NCI-H2196 (cell line): ENCODE measurements at regions not wholly inside any gene's neighbourhood (a gene's known extent, or its start where the extent isn't known, plus 50 kb on each side); places are given as distances from the start of the nearest gene placed in this dataset.

Source experiments
- DNase-seq: peaks from one replicate; lab custom pipeline; 2025; ENCODE audit not compliant: unreplicated experiment; lab: John Stamatoyannopoulos, UW

DNA sequence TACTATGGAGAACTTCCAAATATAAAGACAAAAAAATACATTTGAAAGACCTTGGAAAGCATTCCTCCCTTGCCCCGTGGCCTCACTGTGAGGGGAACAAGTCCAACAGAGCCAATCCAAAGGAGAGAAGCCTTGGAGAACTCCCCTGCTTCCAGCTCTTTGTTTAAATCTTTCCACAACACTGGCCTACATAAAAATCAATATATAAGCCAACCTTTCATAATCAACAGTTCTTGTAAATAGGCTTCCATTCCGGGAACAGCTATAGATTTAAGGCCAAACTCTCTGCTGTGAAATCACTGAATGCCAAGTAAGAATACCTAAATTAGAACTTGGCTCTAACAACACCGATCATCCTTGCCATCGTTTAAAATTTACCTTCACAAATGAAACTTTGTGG lies 242.1 kb downstream of the HACE1 start:
- DNase-seq, result no peak

DNA sequence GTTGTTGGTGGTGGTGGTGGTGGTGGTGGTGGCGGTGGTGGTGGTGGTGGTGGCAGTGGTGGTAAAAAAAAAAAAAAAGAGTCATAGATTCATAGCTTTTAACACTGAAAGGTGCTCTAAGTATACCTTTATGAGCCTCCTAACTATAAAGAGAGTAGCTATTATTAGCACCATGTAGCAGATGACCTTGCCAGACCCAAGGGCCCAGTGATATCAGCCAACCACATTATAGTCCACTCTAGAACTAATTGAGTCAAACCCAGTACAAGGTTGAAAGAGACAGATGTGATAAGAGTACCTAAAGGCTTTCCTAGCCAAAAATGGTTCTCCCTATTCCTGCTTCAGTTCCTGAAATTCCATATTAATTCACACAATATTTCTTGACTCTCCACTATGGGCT lies 245.3 kb downstream of the HACE1 start:
- DNase-seq, result no peak

- no peak for DNase-seq
These were observed 246.2 kb downstream of the HACE1 start for GRCh38 chr6:104613416-104614001.

DNA sequence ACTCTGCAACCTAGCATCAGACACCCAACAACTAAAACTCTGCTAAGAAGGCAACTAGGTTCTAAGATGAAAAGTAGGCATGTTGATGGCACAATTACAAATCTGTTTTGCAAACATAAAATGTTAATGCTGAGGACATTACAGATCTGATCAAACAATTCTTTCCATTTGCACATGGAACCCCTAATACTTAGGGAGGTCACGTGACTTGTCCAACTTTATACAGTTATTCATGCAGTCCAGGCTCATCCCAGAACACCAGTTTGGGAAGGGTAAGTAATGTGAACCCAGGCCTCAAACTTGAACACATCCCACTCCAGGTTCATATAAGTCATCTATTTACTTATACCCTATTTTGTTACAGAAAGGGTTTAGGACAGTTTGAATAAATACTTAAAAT lies 247.2 kb downstream of the HACE1 start:
- DNase-seq, result no peak

DNA sequence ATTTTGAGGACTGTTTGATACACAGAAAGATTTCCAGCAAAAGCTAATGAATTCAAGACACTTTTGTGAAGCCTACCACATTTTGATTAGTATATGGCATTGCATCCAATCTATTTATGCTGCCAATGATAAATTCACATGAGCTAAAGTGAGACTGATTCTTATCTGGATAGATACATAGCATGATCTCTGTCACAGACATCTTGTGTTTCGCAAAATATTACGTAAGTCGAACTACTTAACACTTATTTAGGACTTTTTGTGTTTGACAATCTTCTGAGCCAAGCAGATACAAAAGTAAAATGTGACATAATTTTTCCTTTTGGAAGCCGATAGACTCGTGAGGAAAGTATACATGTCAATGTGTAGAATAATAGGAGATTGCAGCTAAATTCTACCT lies 251.6 kb downstream of the HACE1 start:
- no peak for DNase-seq

- no peak for DNase-seq
These were observed 252.2 kb downstream of the HACE1 start for GRCh38 chr6:104607501-104607900.

DNA sequence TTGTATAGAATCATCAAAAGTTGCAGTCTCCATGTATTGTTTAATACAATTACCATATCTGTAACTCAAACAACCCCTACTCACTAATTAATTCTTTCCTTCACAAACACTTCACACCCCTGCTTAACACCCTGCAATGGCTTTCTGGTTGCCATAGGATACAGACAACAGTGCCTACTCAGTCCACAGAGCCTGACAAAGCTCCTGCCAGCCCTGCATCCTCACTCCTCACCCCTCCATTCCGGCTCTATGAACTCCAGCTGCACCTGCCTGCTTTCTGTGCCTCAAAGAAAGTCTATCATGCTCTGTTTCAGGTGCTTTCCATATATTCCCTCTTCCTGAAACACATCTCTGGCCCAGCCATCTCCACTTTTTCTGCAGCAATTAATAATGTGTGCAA lies 253.4 kb downstream of the HACE1 start:
- no peak for DNase-seq

GRCh38 chr6:104604685-104605084 lies 255.0 kb downstream of the HACE1 start:
- DNase-seq, result no peak

DNA sequence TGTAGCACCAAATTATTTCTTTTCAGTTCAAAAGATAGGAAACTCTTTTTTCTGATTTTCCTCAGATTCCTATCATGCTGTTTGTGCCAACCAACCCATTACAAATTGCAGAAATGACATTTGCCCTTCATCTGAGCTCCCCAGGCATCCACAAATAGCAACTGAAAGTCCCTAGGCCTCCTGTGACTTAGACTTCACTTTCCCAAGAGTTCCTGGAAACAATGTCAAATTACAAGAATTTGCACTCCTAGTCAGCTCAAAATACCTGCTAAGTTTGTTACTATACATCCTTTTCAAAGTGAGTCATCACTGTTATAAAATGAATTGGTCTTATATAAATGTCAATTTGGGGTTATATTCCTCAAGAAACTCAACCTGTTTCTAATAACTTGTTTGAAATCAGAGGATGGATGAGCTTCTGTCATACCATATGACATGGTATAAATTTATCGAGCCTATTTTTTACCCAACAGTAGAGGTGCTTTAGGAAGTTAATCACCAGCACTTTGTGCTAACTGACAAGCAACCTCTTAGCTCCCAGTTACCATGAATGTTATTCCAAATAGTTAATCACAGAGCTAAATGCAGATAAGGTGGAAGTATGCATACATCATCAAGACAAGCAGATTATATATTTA lies 256.5 kb downstream of the HACE1 start:
- DNase-seq, result no peak

DNA sequence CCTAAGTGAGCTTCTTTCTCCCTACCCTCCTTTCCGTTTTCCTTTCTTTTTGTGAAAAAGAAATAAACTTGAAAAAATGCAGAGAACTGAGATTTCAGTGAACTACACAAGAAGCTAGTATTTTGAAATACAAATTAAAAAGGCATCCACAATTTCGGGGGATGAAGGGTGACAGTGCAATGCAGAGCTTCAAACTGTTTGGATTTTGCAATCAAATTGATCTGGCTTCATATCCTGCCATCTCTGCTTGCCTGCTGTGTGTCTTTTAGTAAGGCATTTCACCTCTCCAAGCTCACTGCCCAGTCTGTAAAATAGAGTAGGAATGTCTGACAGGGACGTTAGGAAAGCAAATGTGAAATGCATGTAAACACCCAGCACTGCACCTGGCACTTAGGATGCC lies 258.0 kb downstream of the HACE1 start:
- DNase-seq, result no peak

DNA sequence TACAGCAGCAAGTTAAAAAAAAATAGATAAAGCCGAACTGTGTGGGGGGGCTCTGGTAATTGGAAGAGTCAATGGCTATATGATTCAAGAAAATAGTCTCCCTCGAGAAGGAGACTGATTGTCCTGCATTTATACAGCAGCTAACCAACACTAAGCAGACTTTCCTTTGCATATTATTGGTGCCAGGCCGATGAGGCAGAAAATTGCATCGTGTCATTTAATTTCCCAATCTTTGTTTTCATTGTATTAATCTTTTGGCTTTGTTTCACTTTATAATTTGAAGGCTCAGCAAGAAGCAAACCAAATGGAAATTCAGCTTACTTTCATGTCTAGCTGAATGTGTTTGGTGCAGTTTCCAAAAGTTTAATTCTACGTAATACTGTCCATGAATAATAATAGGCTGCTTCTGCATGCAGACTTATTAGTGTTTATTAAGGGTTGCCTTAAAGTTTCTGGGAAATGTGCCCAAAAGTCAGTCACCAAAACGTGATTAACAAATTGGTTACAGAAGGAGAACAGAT lies 258.5 kb downstream of the HACE1 start:
- no peak for DNase-seq

DNA sequence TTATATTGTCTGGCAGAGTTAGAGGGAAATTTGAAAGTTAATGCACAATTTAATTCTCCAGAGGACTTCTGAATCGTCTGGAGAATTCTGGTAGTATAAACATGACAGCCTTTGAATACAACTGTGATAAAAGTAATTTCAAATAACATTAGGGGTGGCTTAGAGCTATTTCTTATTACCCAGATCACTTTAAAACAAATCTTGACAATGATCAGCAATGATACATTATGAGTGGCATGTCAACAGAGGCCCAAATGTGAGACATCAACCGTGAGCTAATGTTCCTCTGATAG lies 259.1 kb downstream of the HACE1 start:
- DNase-seq, result no peak

DNA sequence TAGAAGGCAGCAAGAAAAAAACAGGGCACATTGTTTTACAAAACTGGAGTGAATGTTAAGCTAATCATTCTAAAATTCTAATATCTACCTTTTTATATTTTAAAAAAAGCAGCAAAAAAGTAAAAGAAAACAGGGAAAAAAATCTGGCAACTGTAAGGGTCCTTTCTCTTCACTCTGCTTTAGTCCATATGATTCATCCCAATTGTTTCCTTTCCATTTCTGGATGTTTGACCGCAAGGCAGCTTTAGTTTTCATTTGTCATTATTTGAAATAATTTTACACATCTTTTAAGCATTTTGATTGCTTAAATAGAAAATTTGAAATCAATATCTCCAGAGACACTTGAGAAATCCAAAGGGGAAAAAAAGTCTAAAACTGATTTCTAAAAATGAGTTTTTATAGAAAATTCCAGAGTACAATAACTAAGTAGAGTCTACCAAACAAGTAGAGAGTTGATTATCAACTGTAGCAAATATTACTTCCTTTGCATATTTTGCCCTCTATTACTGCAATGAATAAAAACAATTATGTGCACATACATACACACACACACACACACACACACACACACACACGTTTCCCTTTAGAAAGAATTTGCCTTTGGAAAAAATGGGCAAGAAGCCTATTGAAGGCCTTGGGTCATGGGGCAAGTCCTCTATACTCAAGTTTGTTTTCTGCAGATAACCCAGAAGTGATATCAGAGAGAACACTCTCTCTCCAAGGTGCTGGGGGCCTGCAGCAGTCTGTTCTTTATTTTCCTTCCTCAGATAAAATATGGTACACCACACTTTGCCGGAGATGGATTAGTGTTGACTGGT lies 259.7 kb downstream of the HACE1 start:
- DNase-seq, result no peak

- no peak for DNase-seq
These were observed 262.1 kb downstream of the HACE1 start for GRCh38 chr6:104597541-104598050.

DNA sequence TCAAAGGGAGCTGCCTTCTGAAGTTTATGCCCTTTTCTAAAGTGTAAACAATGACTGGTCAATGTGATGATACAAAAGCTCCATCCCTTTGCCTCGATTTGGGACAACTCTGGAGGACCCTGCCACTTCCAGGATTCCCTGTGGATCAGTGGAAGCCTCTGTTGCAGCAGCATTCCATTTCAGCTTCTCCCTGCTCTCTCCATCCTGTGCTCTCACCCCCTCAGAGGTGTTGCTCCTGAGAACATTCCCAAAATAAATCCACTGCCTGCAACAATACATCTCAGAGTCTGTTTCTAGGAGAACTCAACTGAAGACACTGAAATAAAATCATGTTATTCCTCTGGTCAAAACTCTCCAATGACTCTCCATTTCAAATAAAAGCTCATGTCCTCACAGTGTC lies 263.6 kb downstream of the HACE1 start:
- no peak for DNase-seq

- DNase-seq, result no peak
These were observed 264.4 kb downstream of the HACE1 start for GRCh38 chr6:104595311-104595820.

GRCh38 chr6:104591573-104592334 lies 268.0 kb downstream of the HACE1 start:
- DNase-seq, result no peak

DNA sequence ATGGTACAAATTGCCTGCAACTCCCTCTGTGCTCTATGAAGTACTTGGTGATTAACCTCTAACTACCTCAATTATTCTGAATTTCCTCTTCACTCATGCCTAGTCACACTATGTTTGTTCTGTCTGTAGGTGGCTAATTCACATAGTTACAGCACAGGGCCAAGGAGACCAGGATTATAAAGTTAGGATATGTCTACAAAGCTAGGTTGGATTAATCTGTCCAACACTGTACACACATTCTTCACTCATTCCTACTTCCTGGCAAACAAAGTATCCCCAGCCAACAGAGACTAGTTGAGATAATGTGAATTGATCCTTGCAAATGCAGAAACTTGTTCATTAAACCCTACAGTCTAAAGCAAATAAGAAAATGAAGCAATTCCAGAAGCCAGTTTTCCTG lies 269.8 kb downstream of the HACE1 start:
- DNase-seq, result no peak

DNA sequence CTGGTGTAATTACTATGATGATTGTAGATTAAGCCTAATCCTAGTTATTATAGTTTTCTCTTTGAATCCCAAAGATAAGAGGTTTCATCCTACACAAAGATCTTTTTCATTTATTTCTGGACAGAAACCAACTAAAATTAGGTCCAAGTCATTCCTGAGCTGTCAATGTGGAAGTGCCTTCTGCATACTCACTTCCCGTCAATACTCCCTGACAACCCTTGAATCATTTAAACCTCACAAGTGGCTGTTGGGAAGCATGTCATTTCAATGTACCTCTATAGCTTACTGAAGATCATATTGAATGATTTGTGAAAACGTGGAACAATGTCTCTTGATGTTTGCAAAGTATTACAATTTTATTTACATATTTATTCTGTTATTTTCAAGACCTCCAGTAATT lies 274.1 kb downstream of the HACE1 start:
- DNase-seq, result no peak

DNA sequence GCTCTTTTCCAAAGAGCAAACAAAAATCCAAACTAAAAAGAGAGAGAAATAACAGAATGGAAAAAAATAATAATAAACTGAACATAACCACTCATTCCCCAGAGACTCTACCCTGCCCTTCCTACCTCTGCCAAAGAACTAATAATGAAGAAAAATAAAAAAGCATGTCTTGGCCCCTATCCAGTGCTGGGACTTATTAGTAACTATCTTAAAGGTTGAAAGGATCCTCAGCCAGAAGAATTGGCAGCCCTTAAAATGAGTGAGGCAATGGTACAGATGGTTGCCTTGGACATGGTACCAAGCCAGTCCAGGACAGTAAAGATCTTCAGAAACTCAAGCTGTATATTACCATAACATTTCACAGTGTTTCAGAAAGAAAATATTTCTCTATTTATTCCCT lies 279.3 kb downstream of the HACE1 start:
- no peak for DNase-seq

- DNase-seq, result no peak
These were observed 280.3 kb downstream of the HACE1 start for GRCh38 chr6:104579310-104579863.
